Stimulated activated CD4-positive, alpha-beta T cell treated with anti-CD3 and anti-CD28 coated beads, Interleukin-1b, Interleukin-23, amount 100 ng/mL, for 4 hours (primary cell): ENCODE measurements at regions not wholly inside any gene's neighbourhood (a gene's known extent, or its start where the extent isn't known, plus 50 kb on each side); places are given as distances from the start of the nearest gene placed in this dataset.

ENCODE experiments used
- DNase-seq, 2 donors: peaks; one replicate each; pipeline ENCODE4 v3.0.0-alpha.2; 2020; ENCODE audit warnings: low read depth in 2 of 2

GRCh38 chr4:20302336-20302735, 50.6 kb downstream of the SLIT2 start:
- DNase-seq = no peak

GRCh38 chr4:20305976-20306375, 54.3 kb downstream of the SLIT2 start:
- DNase-seq = no peak

- DNase-seq = no peak
Observed at GRCh38 chr4:20311856-20312255, 60.2 kb downstream of the SLIT2 start.

- DNase-seq = no peak
Observed at GRCh38 chr4:20313237-20314030, 61.7 kb downstream of the SLIT2 start.

- no peak for DNase-seq
Observed at GRCh38 chr4:20317424-20317985, 65.8 kb downstream of the SLIT2 start.

- no peak for DNase-seq
Observed at GRCh38 chr4:20318001-20318908, 66.5 kb downstream of the SLIT2 start.

- DNase-seq = no peak
Observed at GRCh38 chr4:20318909-20319277, 67.2 kb downstream of the SLIT2 start.

- DNase-seq = no peak
Observed at GRCh38 chr4:20319825-20320612, 68.3 kb downstream of the SLIT2 start.

- no peak for DNase-seq
Observed at GRCh38 chr4:20323991-20324390, 72.3 kb downstream of the SLIT2 start.

- no peak for DNase-seq
Observed at GRCh38 chr4:20326460-20326859, 74.8 kb downstream of the SLIT2 start.

GRCh38 chr4:20326977-20327376, 75.3 kb downstream of the SLIT2 start:
- no peak for DNase-seq

GRCh38 chr4:20327808-20328207, 76.1 kb downstream of the SLIT2 start:
- no peak for DNase-seq

- DNase-seq = no peak
Observed at GRCh38 chr4:20331642-20332041, 79.9 kb downstream of the SLIT2 start.

- no peak for DNase-seq
Observed at GRCh38 chr4:20333141-20333715, 81.5 kb downstream of the SLIT2 start.

GRCh38 chr4:20337261-20337664, 85.6 kb downstream of the SLIT2 start:
- no peak for DNase-seq

- no peak for DNase-seq
Observed at GRCh38 chr4:20338841-20339240, 87.1 kb downstream of the SLIT2 start.

- no peak for DNase-seq
Observed at GRCh38 chr4:20341134-20341738, 89.5 kb downstream of the SLIT2 start.

- DNase-seq = no peak
Observed at GRCh38 chr4:20347531-20347930, 95.8 kb downstream of the SLIT2 start.

- no peak for DNase-seq
Observed at GRCh38 chr4:20348411-20348810, 96.7 kb downstream of the SLIT2 start.

GRCh38 chr4:20351360-20352162, 99.9 kb downstream of the SLIT2 start:
- DNase-seq = no peak
